ENCODE measurements at regions not wholly inside any gene's neighbourhood (a gene's known extent, or its start where the extent isn't known, plus 50 kb on each side); places are given as distances from the start of the nearest gene placed in this dataset.

DNA sequence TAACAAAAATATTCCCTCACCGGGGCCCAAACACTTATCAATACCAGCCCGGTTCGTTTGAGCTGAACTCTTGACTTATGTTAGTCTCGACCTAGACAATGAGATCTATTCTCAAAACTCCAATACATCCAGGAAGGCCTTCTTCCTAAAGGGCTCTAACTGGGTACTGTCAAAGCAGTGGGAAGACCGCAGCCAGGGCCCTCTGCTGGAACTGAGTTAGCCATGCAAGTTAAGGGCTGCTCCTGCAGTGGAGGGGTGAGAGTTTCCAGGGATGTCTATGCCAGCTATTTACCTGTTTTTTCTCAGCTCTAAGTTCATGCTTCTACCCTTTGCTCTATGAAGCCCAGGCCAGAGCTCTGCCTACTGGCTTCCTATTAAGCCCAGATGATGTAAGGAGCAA is 348.8 kb downstream of the GXYLT1 start:
- H3K36me3 ChIP-seq: no peaks in the 10 kb centered on the region
- TF ChIP-seq, protein P1, sequence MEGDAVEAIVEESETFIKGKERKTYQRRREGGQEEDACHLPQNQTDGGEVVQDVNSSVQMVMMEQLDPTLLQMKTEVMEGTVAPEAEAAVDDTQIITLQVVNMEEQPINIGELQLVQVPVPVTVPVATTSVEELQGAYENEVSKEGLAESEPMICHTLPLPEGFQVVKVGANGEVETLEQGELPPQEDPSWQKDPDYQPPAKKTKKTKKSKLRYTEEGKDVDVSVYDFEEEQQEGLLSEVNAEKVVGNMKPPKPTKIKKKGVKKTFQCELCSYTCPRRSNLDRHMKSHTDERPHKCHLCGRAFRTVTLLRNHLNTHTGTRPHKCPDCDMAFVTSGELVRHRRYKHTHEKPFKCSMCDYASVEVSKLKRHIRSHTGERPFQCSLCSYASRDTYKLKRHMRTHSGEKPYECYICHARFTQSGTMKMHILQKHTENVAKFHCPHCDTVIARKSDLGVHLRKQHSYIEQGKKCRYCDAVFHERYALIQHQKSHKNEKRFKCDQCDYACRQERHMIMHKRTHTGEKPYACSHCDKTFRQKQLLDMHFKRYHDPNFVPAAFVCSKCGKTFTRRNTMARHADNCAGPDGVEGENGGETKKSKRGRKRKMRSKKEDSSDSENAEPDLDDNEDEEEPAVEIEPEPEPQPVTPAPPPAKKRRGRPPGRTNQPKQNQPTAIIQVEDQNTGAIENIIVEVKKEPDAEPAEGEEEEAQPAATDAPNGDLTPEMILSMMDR (IDR thresholded peaks at IDR 0.05): no peak
- H3K27ac ChIP-seq: no peak overlapping the region
- no peaks in the 10 kb centered on the region for H3K27me3 ChIP-seq
- no peak for DNase-seq (ENCODE audit: low spot score in 2 of 2)
- peaks cover 0 to 3% of the 10 kb centered on the region in 2 donors for H3K4me1 ChIP-seq
- peaks cover 4 to 5% of the 10 kb centered on the region in 2 donors for H3K9me3 ChIP-seq
- no peak overlapping the region for H3K4me3 ChIP-seq
- intact Hi-C loops (cut with DNase I): no loop called here

DNA sequence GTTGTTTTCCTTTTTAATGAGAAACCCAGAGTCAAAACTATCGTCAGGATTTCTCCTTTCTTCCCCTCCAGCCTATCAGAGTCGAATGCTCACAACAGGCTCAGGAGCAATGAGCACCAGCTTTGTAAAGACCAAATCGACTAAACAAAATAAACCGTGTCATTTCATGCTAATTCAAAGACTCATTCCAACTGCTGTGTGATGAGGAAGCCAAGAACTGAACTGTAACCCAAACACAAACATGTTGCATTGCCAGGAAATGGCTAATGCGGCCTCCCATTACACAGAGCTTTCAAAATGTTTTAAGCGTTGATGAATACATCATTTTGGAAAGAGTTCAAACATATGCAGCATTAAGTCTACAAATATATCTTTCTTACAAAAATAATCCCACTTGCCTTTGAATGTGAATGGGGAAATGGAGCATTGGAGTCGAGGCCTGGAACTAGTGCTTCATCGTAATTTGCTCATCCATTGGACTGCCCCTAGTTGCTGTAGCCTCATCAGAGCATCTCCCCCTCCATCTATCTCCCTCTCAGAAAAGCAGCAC is 349.5 kb downstream of the GXYLT1 start:
- TF ChIP-seq, protein P1 (IDR thresholded peaks at IDR 0.05): no peak
- H3K27me3 ChIP-seq: no peaks in the 10 kb centered on the region
- DNase-seq (ENCODE audit: low spot score in 2 of 2): no peak

DNA sequence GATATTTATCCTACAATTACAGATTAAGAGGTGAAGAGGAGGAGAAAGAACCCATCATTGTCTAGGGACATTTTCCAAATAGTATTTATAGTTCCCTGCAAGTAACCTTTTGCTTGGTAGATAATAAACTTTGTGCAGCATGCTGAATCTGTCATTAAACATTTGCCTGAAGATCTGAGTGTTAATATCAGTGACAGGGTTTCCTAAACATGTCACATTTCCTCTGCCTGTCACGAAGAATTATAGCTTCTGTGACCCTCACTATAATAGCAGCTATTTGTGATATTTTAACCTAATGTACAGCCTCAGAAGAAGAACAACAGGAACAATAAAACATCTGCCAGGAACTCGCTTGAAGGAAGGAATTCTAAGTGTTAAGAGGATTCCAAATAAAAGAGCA is 350.3 kb downstream of the GXYLT1 start:
- peaks cover 0 to 3% of the 10 kb centered on the region in 2 donors for H3K4me1 ChIP-seq
- TF ChIP-seq, protein P1 (IDR thresholded peaks at IDR 0.05): no peak
- DNase-seq (ENCODE audit: low spot score in 2 of 2): no peak
- H3K4me3 ChIP-seq: no peak overlapping the region
- H3K27me3 ChIP-seq: no peaks in the 10 kb centered on the region
- no peaks in the 10 kb centered on the region for H3K36me3 ChIP-seq
- intact Hi-C loops (cut with DNase I): no loop called here
- H3K27ac ChIP-seq: no peak overlapping the region
- H3K9me3 ChIP-seq: peaks cover 4 to 9% of the 10 kb centered on the region in 2 donors

More for the DNA sequence above, 349.5 kb downstream of the GXYLT1 start:
- intact Hi-C loops (cut with DNase I): no loop called here
- Histone ChIP-seq H3K36me3 (no peaks in the 10 kb centered on the region), H3K9me3 (peaks cover 4 to 9% of the 10 kb centered on the region in 2 donors), H3K4me1 (peaks cover 0 to 3% of the 10 kb centered on the region in 2 donors), H3K4me3 (no peak overlapping the region), H3K27ac (no peak overlapping the region)

DNA sequence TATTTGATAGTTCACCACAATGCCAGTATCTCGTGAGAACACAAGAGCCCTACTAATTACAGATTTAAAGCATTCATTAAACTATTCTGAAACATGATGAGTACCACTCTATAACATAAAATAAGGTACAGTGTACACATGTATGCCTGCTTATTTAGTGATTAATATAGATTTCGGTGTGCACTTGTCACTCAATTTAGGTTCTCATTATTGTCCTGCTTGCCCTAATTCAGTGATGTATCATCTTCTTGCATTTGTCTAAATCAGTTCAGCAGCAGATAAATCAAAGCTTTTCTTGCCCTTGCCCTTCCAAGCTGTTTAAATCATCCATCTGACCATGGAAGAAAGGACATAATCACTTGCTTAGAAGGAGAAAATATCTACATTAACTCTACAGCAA is 359.7 kb downstream of the GXYLT1 start:
- Histone ChIP-seq H3K36me3 (no peaks in the 10 kb centered on the region), H3K27ac (no peak overlapping the region), H3K4me1 (no peaks in the 10 kb centered on the region), H3K27me3 (no peaks in the 10 kb centered on the region), H3K4me3 (no peak overlapping the region), H3K9me3 (no peaks in the 10 kb centered on the region)
- TF ChIP-seq, protein P1 (IDR thresholded peaks at IDR 0.05): no peak
- intact Hi-C loops (cut with DNase I): no loop called here
- DNase-seq (ENCODE audit: low spot score in 2 of 2): no peak

DNA sequence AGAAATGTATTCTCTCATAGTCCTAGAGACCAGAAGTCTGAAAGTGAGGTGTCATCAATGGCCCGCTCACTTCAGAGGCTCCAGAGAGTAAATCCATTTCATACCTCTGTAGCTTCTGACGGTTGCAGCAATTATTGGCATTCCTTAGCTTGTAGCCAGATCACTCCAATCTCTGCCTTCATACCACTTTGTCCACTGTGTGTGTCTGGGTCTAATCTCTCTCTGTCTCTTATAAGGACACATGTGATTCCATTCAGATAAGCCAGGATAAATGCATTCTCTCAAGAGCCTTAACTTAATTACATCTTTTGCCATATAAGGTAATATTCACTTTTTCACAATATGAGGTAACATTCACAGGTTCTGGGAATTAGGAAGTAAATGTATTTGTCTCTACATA is 365.7 kb downstream of the GXYLT1 start:
- no peaks in the 10 kb centered on the region for H3K27me3 ChIP-seq
- no peak overlapping the region for H3K4me3 ChIP-seq
- no peak overlapping the region for H3K27ac ChIP-seq
- intact Hi-C loops (cut with DNase I): no loop called here
- DNase-seq (ENCODE audit: low spot score in 2 of 2): no peak
- no peaks in the 10 kb centered on the region for H3K36me3 ChIP-seq
- H3K9me3 ChIP-seq: no peaks in the 10 kb centered on the region
- no peaks in the 10 kb centered on the region for H3K4me1 ChIP-seq
- TF ChIP-seq, protein P1 (IDR thresholded peaks at IDR 0.05): no peak

All from ascending aorta (tissue), 2 donors.